ENCODE measurements at regions not wholly inside any gene's neighbourhood (a gene's known extent, or its start where the extent isn't known, plus 50 kb on each side); places are given as distances from the start of the nearest gene placed in this dataset.

- intact Hi-C loops (cut with micrococcal nuclease), result no loop called here
- H3K27ac Mint-ChIP-seq, result no peak overlapping the region
- H3K4me3 Mint-ChIP-seq, result no peak overlapping the region
- peaks cover 9% of the 10 kb centered on the region for H3K9me3 Mint-ChIP-seq
- H3K27me3 Mint-ChIP-seq, result no peaks in the 10 kb centered on the region
- no peaks in the 10 kb centered on the region for H3K36me3 Mint-ChIP-seq (ENCODE audit: low read depth)
- H3K4me1 Mint-ChIP-seq, result no peaks in the 10 kb centered on the region
- DNase-seq, result no peak
Observed at GRCh38 chr2:2557475-2557874, 226.4 kb upstream of the MYT1L start.

DNA sequence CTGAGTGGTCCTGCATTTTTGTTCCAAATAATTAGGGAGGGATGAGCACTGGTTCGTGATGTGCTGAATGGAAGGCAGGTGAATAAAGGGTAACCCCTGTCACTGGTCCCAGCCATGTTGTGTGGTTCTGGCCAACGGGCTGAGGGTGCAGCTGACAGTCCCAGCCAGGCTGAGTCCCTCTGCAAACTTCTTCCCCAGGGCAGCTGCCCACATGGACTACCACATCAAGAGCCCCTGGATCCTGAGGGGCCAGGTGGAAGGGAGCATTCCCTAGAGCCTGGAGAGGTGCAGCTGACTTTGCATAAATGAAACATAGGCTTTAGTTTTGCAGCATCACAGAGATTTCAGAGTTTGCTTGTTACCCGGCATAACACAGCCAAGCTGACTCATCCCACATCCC lies 219.8 kb upstream of the MYT1L start:
- H3K27me3 Mint-ChIP-seq, result no peaks in the 10 kb centered on the region
- no peaks in the 10 kb centered on the region for H3K36me3 Mint-ChIP-seq (ENCODE audit: low read depth)
- H3K4me3 Mint-ChIP-seq, result no peak overlapping the region
- DNase-seq, result no peak
- intact Hi-C loops (cut with micrococcal nuclease), result no loop called here
- no peaks in the 10 kb centered on the region for H3K4me1 Mint-ChIP-seq
- H3K9me3 Mint-ChIP-seq, result peaks cover 9% of the 10 kb centered on the region
- H3K27ac Mint-ChIP-seq, result no peak overlapping the region

- Mint-ChIP-seq H3K27ac (no peak overlapping the region), H3K4me1 (no peaks in the 10 kb centered on the region), H3K36me3 (ENCODE audit: low read depth) (no peaks in the 10 kb centered on the region), H3K4me3 (no peak overlapping the region), H3K27me3 (no peaks in the 10 kb centered on the region), H3K9me3 (peaks cover under 1% of the 10 kb centered on the region)
- intact Hi-C loops (cut with micrococcal nuclease), result no loop called here
- DNase-seq, result no peak
Observed at GRCh38 chr2:2547911-2548310, 216.8 kb upstream of the MYT1L start.

GRCh38 chr2:2547451-2547850 lies 216.4 kb upstream of the MYT1L start:
- no peak for DNase-seq
- Mint-ChIP-seq H3K27ac (no peak overlapping the region), H3K36me3 (ENCODE audit: low read depth) (no peaks in the 10 kb centered on the region), H3K4me3 (no peak overlapping the region), H3K9me3 (no peaks in the 10 kb centered on the region), H3K27me3 (no peaks in the 10 kb centered on the region), H3K4me1 (no peaks in the 10 kb centered on the region)
- intact Hi-C loops (cut with micrococcal nuclease), result no loop called here

DNA sequence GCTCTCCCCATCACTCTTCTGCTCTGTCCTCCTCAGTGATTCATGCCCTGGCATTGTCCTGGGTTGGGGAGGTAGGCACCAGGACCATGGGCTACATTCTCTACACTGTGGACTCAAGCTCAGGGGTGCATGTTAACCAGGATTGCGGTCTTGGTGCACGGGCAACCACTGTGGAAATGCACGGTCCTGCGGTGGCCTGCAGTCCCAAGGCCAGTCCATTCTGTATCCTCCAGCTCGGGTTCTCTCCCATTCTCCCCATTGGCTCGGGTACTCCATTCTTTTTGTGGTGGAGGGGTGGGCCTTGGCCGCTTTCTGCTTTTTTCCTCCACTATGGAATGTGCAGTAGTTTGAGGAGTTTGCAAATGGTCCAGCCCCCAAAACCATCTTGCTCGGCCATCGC lies 215.0 kb upstream of the MYT1L start:
- Mint-ChIP-seq H3K9me3 (no peaks in the 10 kb centered on the region), H3K4me3 (no peak overlapping the region), H3K27ac (no peak overlapping the region), H3K36me3 (ENCODE audit: low read depth) (no peaks in the 10 kb centered on the region), H3K4me1 (no peaks in the 10 kb centered on the region), H3K27me3 (no peaks in the 10 kb centered on the region)
- DNase-seq, result no peak
- intact Hi-C loops (cut with micrococcal nuclease), result no loop called here

DNA sequence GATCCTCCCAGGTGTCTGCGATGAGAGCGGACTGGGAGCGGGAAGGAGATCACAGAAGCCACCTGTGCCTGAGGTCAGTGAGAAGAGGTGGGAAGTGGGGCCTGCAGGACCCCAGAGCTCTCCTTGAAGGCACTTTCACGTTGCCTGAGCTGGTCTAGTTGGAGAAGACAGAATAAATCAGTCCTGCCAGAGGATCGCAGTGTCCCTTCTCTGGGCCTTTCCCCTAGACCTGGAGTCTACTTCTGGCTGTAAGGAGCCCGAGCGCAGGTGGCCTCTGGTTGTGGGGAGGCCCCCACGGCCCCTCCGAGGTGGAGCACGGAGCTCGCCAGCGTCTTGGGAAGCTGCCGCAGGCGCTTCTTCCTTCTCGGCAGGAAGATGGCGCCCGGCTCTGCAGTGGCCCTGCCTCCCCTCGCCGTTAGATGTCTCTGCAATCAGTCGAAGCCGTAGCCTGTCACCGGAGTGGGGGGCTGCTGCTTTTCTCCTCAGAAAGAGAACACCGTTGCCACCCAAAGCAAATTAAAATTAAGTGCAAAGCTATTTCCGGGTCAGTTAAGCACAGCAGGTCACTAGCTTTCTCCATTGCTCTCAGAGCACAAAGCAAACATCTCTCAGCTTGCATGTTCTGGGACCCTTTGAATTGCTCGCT lies 212.0 kb upstream of the MYT1L start:
- Mint-ChIP-seq H3K36me3 (ENCODE audit: low read depth) (no peaks in the 10 kb centered on the region), H3K27me3 (no peaks in the 10 kb centered on the region), H3K9me3 (no peaks in the 10 kb centered on the region)

GRCh38 chr2:2542316-2542715 lies 211.2 kb upstream of the MYT1L start:
- Mint-ChIP-seq H3K27ac (no peak overlapping the region), H3K4me1 (no peaks in the 10 kb centered on the region), H3K9me3 (no peaks in the 10 kb centered on the region), H3K36me3 (ENCODE audit: low read depth) (no peaks in the 10 kb centered on the region), H3K27me3 (no peaks in the 10 kb centered on the region), H3K4me3 (no peak overlapping the region)
- no peak for DNase-seq
- intact Hi-C loops (cut with micrococcal nuclease), result no loop called here

More for the DNA sequence above, 212.0 kb upstream of the MYT1L start:
- Mint-ChIP-seq H3K4me1 (no peaks in the 10 kb centered on the region), H3K4me3 (no peak overlapping the region), H3K27ac (no peak overlapping the region)
- intact Hi-C loops (cut with micrococcal nuclease), result no loop called here
- no peak for DNase-seq

- Mint-ChIP-seq H3K36me3 (ENCODE audit: low read depth) (no peaks in the 10 kb centered on the region), H3K4me1 (no peaks in the 10 kb centered on the region), H3K9me3 (no peaks in the 10 kb centered on the region), H3K4me3 (no peak overlapping the region), H3K27ac (no peak overlapping the region), H3K27me3 (no peaks in the 10 kb centered on the region)
- DNase-seq, result no peak
- intact Hi-C loops (cut with micrococcal nuclease), result no loop called here
Observed at GRCh38 chr2:2540406-2540805, 209.3 kb upstream of the MYT1L start.

DNA sequence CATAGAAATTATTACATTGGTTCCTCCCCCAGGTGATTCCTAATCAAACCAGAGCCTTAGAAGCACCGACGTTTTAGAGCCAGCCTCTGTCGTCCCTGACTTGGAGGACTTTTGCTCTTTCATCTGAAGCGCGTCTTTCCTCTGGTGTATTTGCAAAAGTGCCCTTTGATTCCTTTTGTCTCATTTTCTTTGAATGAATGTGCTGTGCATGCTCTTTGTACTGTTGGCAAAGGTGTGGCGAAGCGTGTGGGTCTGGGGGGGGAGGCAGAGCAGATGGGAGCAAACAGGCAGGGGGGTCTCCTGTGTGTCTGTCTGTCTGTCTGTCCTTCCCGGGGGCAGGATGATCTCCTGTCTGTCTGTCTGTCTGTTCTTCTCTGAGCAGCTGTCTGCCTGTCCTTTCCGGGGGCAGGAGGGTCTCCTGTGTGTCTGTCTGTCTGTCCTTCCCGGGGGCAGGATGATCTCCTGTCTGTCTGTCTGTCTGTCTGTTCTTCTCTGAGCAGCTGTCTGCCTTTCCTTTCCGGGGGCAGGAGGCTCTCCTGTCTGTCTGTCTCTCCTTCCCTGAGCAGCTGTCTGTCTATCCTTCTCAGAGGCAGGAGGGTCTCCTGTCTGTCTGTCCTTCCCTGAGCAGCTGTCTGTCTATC lies 205.5 kb upstream of the MYT1L start:
- Mint-ChIP-seq H3K27me3 (no peaks in the 10 kb centered on the region), H3K27ac (no peak overlapping the region), H3K9me3 (no peaks in the 10 kb centered on the region), H3K4me1 (no peaks in the 10 kb centered on the region), H3K36me3 (ENCODE audit: low read depth) (no peaks in the 10 kb centered on the region), H3K4me3 (no peak overlapping the region)
- intact Hi-C loops (cut with micrococcal nuclease), result no loop called here
- no peak for DNase-seq

- H3K36me3 Mint-ChIP-seq (ENCODE audit: low read depth), result no peaks in the 10 kb centered on the region
Observed at GRCh38 chr2:2530334-2530733, 199.3 kb upstream of the MYT1L start.

DNA sequence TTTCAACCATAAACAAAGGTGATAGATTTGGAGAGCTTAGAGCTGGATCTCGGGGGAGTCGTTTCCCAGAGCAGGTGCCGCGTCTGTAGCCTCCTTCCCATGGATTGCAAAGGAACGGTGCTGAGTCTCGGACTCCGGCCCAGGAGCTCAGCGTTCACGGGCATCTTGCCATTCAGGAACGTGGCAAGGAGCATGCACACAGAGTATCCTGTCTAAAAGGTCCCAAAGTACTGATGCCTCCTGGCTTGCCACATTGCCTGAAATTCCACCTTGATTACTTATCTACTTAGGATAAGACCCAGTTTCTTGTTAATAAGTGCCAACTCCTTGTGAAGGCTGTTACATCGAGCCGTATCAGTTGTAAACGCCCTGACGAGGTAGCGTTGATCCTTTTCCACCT lies 197.8 kb upstream of the MYT1L start:
- no peak for DNase-seq
- Mint-ChIP-seq H3K4me3 (no peak overlapping the region), H3K4me1 (no peaks in the 10 kb centered on the region)

More at GRCh38 chr2:2530334-2530733, 199.3 kb upstream of the MYT1L start:
- no peak overlapping the region for H3K4me3 Mint-ChIP-seq
- DNase-seq, result no peak
- intact Hi-C loops (cut with micrococcal nuclease), result no loop called here
- H3K4me1 Mint-ChIP-seq, result no peaks in the 10 kb centered on the region
- H3K27ac Mint-ChIP-seq, result no peak overlapping the region
- H3K9me3 Mint-ChIP-seq, result no peaks in the 10 kb centered on the region
- no peaks in the 10 kb centered on the region for H3K27me3 Mint-ChIP-seq

GRCh38 chr2:2527148-2527547 lies 196.1 kb upstream of the MYT1L start:
- no peak for DNase-seq
- no peaks in the 10 kb centered on the region for H3K9me3 Mint-ChIP-seq
- H3K4me3 Mint-ChIP-seq, result no peak overlapping the region
- no peaks in the 10 kb centered on the region for H3K4me1 Mint-ChIP-seq
- H3K27me3 Mint-ChIP-seq, result no peaks in the 10 kb centered on the region
- no peaks in the 10 kb centered on the region for H3K36me3 Mint-ChIP-seq (ENCODE audit: low read depth)
- intact Hi-C loops (cut with micrococcal nuclease), result no loop called here
- no peak overlapping the region for H3K27ac Mint-ChIP-seq

More for the DNA sequence above, 197.8 kb upstream of the MYT1L start:
- Mint-ChIP-seq H3K27me3 (no peaks in the 10 kb centered on the region), H3K9me3 (no peaks in the 10 kb centered on the region), H3K27ac (no peak overlapping the region), H3K36me3 (ENCODE audit: low read depth) (no peaks in the 10 kb centered on the region)
- intact Hi-C loops (cut with micrococcal nuclease), result no loop called here

GRCh38 chr2:2524348-2524941 lies 193.4 kb upstream of the MYT1L start:
- Mint-ChIP-seq H3K27ac (no peak overlapping the region), H3K4me1 (no peaks in the 10 kb centered on the region), H3K27me3 (no peaks in the 10 kb centered on the region), H3K4me3 (no peak overlapping the region), H3K36me3 (ENCODE audit: low read depth) (no peaks in the 10 kb centered on the region), H3K9me3 (no peaks in the 10 kb centered on the region)
- intact Hi-C loops (cut with micrococcal nuclease), result no loop called here
- no peak for DNase-seq

DNA sequence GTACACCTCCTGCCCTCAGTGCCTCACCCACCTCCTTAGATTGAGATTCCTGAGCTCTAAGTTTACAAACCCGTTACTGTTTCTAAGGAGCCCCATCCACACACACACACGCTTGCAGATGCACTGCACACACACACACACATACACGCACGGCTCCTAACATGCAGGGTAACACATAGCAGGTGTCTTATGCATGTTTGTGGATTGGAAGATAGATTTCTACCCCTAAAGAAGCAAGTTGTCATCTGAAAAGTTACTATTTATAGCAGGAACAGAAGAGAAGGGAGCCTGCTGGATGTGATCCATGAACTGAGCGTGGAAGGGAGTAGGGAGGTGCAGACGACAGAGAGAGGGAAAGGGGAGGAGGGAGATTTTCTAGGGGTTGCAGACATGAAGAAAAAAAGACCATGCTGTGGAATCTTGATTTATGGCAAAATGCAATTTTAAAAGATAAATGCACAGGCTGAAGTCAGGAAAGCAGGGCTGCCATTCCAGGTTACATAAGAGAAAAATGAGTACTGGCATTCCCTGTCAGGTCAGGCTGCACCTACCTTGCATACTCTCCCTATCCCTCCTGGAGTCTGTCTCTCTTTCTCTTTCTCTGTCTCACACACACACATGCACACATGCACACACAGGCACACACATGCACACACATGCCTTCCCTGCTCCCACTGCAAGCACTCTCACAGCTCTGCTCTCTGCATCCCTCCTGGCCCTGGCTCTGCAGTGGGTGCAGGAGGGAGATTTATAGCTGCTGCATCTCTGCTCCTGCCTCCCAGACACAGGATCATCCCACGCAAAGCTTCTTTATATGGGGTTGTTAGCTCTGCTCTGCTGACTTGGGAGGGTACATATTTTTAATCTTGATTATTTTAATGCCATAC lies 192.6 kb upstream of the MYT1L start:
- DNase-seq, result no peak
- no peak overlapping the region for H3K4me3 Mint-ChIP-seq
- intact Hi-C loops (cut with micrococcal nuclease), result no loop called here
- H3K4me1 Mint-ChIP-seq, result no peaks in the 10 kb centered on the region
- no peaks in the 10 kb centered on the region for H3K27me3 Mint-ChIP-seq
- H3K36me3 Mint-ChIP-seq (ENCODE audit: low read depth), result no peaks in the 10 kb centered on the region
- no peak overlapping the region for H3K27ac Mint-ChIP-seq
- H3K9me3 Mint-ChIP-seq, result no peaks in the 10 kb centered on the region
